Activated T-helper 9 cell treated with anti-CD3 and anti-CD28 coated beads, Interleukin-2, amount 50 U/mL, for 16 hours (primary cell): ENCODE measurements at regions not wholly inside any gene's neighbourhood (a gene's known extent, or its start where the extent isn't known, plus 50 kb on each side); places are given as distances from the start of the nearest gene placed in this dataset.
"Not testable (repeated sequence)": the region's sequence is repeated elsewhere in the genome, so short reads cannot be mapped to it uniquely, and the experiment has no call there.

Source experiments
- DNase-seq: peaks from one replicate; pipeline ENCODE4 v3.0.0-alpha.2; 2020; ENCODE audit warnings: low read depth

DNA sequence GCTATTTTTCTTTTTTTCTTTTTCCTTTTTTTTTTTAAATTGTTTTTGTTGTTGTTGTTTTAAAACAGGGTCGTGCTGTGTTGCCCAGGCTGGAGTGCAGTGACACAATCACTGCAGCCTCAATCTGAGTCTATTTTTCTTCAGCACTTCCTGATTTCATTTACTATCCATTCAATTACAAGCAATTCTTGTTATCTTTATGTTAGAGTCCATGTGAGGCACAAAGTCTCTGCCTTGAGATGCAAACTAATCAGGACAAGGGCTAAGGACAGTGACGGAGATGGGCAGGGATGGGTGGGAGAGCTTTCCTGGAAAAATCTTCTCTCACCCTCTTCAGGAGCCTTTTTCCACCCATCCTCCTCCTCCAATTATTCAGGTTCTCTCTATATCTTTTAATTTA, 157.3 kb upstream of the AUTS2 start:
- DNase-seq, result no peak

DNA sequence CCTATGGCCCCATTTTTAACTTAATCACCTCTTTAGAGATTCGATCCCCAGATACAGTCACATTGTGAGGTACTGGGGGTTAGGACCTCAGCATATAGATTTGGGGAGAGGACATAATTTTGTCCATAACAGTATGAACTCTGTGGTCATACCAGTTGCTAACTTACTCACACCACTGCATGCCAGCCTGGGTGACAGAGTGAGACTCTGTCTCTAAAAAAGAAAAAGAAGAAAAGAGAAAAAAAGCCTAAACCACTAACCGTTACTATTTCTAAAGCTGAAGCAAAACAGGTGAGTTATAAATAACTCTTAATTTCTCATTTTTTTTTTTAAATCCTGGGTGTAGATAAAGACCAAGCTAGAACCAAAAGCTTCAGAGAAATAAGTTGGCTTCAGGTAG, 155.1 kb upstream of the AUTS2 start:
- DNase-seq, result no peak

DNA sequence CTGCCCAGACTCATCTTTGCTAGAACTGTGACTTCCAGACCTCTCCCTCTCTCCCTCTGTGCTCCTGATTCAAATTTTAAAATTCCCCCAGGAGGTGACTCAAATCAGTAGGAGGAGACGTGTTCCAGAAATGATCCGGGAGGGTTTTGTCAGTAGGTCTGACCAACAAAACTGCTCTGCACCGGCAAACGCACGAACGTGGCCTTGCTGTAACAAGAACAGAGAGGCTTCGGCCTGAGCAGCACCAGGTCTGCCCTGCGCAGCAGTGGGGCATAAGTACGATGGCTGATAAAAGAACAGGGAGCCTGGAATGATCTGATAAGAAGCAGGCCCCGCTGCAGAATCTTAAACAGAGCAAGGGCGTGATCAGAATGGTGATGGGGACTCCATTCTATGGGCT, 152.7 kb upstream of the AUTS2 start:
- no peak for DNase-seq

DNA sequence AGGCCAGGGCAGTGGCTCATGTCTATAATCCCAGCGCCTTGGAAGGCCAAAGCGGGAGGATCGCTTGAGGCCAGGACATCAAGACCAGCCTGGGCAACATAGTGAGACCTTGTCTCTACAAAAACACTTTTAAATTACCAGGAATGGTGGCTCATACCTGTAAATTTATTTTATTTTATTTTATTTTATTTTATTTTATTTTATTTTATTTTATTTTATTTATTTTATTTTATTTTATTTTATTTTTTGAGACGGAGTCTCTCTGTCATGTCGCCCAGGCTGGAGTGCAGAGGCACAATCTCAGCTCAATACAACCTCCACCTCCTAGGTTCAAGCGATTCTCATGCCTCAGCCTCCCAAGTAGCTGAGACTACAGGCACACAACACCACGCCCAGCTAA, 152.1 kb upstream of the AUTS2 start:
- DNase-seq, result not testable (repeated sequence)

GRCh38 chr7:69448071-69448470, 150.2 kb upstream of the AUTS2 start:
- no peak for DNase-seq

- no peak for DNase-seq
These were observed 147.8 kb upstream of the AUTS2 start for GRCh38 chr7:69450456-69450855.

GRCh38 chr7:69451715-69452114, 146.6 kb upstream of the AUTS2 start:
- DNase-seq, result no peak

- no peak for DNase-seq
These were observed 145.5 kb upstream of the AUTS2 start for GRCh38 chr7:69452797-69453196.

- no peak for DNase-seq
These were observed 140.4 kb upstream of the AUTS2 start for GRCh38 chr7:69457595-69458504.

- no peak for DNase-seq
These were observed 134.2 kb upstream of the AUTS2 start for GRCh38 chr7:69464035-69464434.

DNA sequence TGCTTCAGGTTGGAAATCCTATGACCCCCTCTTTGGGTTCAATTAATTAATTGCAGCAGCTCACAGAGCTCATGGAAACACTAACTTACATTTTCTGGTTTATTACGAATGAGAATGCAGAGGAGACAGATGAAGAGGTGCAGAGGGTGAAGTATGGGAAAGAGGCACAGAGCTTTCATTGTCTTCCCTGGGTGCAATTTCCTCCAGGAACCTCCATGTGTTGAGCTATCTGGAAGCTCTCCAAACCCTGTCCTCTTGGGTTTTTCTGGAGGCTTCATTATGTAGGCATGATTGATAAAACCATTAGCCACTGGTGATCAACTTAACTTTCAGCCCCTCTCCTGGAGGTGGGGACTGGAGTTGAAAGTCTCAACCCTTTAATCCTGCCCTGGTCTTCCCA, 133.0 kb upstream of the AUTS2 start:
- DNase-seq, result no peak

DNA sequence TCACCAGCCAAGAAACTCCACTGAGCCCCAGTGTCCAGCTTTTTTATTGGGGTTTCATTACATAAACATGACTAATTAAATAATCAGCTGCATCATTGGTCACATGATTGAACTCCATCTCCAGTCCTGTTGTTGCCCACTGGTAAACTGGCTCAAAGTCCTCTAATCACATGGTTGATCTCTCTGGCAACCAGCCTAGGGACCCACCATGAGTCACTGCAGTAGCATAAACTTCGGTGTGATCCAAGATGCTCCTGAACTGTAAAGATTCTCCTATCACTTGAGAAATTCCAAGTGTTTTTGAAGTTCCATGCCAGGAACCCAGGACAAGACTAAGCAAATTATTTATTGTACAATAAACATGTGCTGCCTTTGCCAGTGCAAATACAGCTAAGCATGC, 130.4 kb upstream of the AUTS2 start:
- no peak for DNase-seq

DNA sequence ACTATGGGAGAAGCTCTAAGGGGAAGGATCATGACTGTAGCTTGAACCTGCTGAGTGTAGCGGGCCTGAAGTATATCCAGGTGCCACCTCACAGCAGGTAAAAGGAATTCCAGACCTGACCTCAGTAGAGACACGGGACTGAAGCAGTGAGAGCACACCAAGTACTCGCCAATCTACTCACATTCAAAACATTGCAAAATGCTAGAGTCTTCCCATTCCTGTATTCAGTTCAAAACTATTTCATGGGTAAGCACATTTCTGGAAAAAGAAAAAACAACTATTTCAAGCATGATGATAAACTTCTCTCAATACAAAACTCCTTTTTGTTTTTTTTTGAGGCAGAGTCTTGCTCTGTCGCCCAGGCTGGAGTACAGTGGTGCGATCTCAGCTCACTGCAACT, 121.9 kb upstream of the AUTS2 start:
- DNase-seq, result no peak

DNA sequence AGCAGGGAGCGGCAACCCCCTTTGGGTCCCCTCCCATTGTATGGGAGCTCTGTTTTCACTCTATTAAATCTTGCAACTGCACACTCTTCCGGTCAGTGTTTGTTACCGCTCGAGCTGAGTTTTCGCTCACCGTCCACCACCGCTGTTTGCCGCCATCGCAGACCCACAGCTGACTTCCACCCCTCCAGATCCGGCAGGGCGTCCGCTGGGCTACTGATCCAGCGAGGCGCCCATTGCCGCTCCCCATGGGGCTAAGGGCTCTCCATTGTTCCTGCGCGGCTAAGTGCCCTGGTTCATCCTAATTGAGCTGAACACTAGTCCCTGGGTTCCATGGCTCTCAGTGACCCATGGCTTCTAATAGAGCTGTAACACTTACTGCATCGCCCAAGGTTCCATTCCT, 115.6 kb upstream of the AUTS2 start:
- no peak for DNase-seq

DNA sequence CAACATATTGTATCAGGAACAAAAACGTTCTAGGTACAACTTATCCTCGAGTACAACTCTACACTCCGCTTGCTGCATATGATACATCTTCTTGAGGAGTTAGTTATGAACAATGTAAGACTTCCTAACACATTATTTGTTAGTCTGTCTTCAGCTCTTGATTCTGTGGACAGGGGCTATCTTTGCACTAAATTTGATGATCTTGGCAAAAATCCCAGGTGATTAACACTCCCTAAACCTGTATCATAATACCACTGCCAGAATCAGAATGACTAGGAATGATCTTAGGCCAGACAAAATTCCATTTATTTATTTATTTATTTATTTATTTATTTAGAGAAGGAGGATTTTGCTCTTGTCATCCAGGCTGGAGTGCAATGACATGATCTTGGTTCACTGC, 108.7 kb upstream of the AUTS2 start:
- DNase-seq, result no peak

DNA sequence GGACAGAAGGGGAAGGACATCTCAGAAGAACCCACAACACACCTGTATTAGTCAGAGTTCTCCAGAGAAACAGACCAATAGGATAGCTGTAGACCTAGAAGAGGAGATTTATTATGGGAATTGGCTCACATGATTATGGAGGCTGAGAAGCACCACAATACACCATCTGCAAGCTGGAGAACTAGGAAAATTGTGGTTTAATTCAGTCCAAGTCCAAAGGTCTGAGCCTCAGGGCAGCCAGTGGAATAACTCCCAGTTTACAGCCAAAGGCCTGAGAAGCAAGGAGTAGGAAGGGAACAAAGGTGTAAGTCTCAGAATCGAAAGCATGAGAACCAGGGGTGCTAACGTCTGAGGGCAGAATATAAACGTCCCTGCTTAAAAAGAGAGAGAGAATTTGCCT, 99.6 kb upstream of the AUTS2 start:
- DNase-seq, result no peak

GRCh38 chr7:69502358-69502757, 95.9 kb upstream of the AUTS2 start:
- no peak for DNase-seq

DNA sequence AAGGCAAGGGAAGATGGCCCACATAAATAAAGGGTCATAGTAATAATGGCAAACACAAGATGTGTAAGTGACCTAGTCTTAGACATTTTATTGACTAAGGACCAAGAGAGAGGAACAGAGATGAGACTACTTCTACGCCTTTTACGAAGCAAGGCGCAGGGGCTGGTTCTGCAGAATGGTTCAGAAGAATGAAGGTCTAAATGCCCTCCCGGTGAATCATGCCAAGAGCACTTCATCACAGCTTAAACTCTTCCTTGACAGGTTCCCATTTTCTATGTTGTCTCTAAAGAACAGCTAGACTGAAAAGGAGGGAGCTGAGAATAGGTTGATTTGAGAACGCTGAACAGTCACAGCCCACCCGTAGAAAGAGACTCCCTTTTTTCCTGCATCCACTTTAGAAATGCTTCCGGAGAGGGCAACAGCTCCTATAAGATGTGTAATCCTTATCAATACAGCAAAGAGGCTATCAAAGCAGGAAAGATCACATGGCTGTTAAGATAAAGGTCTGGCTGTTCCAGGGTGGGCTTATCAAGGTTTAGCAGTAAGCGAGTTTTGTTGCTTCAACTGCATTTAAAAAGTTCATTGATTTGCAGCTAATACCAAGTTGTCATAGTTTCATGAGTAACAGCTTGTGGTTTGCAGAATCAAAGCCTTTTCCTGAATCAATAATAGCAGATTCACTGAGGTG, 93.4 kb upstream of the AUTS2 start:
- DNase-seq, result no peak

- no peak for DNase-seq
These were observed 89.5 kb upstream of the AUTS2 start for GRCh38 chr7:69508736-69509135.

GRCh38 chr7:69510114-69510513, 88.2 kb upstream of the AUTS2 start:
- DNase-seq, result no peak

- DNase-seq, result no peak
These were observed 82.6 kb upstream of the AUTS2 start for GRCh38 chr7:69515495-69516212.

DNA sequence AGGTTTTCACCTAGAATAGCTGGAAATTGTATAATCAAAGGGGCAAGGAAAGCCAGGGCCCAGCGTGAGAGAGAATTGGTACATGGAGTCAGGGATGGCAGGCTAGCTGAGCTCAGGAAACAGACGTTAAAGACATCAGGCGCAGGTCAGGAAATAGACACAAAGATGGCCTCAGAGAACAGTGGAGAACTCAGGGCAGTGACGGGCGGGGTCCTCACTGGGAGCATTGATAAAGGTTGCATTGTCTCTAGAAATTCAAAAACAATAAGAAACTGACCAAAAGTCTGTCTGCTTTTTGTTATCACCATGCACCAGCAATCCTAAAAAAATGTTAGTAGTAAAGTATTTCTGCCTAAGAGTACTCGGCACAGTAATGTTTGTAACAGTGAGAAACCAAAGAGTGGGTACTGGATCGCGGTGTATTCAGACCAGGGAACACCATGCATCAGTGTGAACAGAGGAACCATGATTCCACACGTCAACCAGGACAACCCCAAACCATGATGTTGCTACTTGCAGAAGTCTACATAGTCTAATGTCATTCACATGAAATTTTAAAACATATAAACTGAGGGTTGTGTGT, 81.9 kb upstream of the AUTS2 start:
- no peak for DNase-seq
